Upper lobe of left lung (tissue), 4 donors: ENCODE measurements at regions not wholly inside any gene's neighbourhood (a gene's known extent, or its start where the extent isn't known, plus 50 kb on each side); places are given as distances from the start of the nearest gene placed in this dataset.

Experiments
- CTCF ChIP-seq, 6 experiments: fragments of 450-650 bp in 4 of 6; fragments of 200-600 bp in 2 of 6; sonication (generic) in 2 of 6; IDR thresholded peaks; one replicate each; pipeline ENCODE4 v1.5.1; 2016 to 2019; ENCODE audit warnings: antibody characterized with exemption in 6 of 6
- EP300 ChIP-seq, 4 donors: sonication (generic); formaldehyde crosslinking; IDR thresholded peaks; one replicate each; pipeline ENCODE4 v1.5.1; 2017; ENCODE audit warnings: antibody characterized with exemption in 4 of 4, control low read depth in 2 of 4
- POLR2A ChIP-seq, 4 donors: fragments of 450-650 bp; IDR thresholded peaks; one replicate each; pipeline ENCODE4 v1.5.1; 2016 to 2017; ENCODE audit warnings: antibody characterized with exemption in 4 of 4, mild to moderate bottlenecking in 2 of 4

- TF ChIP-seq CTCF (IDR thresholded peaks at IDR 0.05) (no peak), POLR2A (IDR thresholded peaks at IDR 0.05) (no peak), EP300 (IDR thresholded peaks at IDR 0.05) (no peak)
Observed at GRCh38 chr3:14322667-14323295, 79.6 kb upstream of the SLC6A6 start.
